Thoracic aorta (tissue), 2 donors: ENCODE measurements at regions not wholly inside any gene's neighbourhood (a gene's known extent, or its start where the extent isn't known, plus 50 kb on each side); places are given as distances from the start of the nearest gene placed in this dataset.

ENCODE experiments used
- ATAC-seq: fragments of 150-250 bp; one replicate; pipeline ENCODE4 v1.8.0; 2017; ENCODE audit warnings: low read depth; ENCODE audit not compliant: insufficient number of reproducible peaks, low FRiP score
- DNase-seq: peaks from one replicate; pipeline ENCODE4 v3.0.0-alpha.2; 2020; ENCODE audit warnings: low spot score
- H3K27ac ChIP-seq, 2 donors: fragments of 200-600 bp; sonication (generic); 1 replicate in 1 of 2; 2 replicates in 1 of 2; pipeline ENCODE4 v1.5.1; 2016; ENCODE audit warnings: mild to moderate bottlenecking in 2 of 2, moderate library complexity in 2 of 2
- H3K27me3 ChIP-seq: fragments of 200-600 bp; sonication (generic); replicated peaks from 2 replicates; pipeline ENCODE4 v1.6.0; 2016; ENCODE audit warnings: mild to moderate bottlenecking; ENCODE audit not compliant: insufficient read depth
- H3K36me3 ChIP-seq: fragments of 200-600 bp; sonication (generic); one replicate; pipeline ENCODE4 v1.5.1; 2016
- H3K4me1 ChIP-seq, 2 donors: fragments of 200-600 bp; sonication (generic); 1 replicate in 1 of 2; 2 replicates in 1 of 2; pipeline versions ENCODE4 v1.5.1 to v1.6.0; 2016; ENCODE audit warnings: low read depth in 2 of 2, mild to moderate bottlenecking in 1 of 2; ENCODE audit not compliant: control insufficient read depth in 1 of 2
- H3K4me3 ChIP-seq: fragments of 200-600 bp; sonication (generic); 2 replicates; pipeline ENCODE4 v1.5.1; 2016; ENCODE audit warnings: mild to moderate bottlenecking
- H3K9me3 ChIP-seq: fragments of 200-600 bp; sonication (generic); 2 replicates; pipeline ENCODE4 v1.5.1; 2016
- CTCF ChIP-seq: fragments of 200-600 bp; sonication (generic); IDR thresholded peaks from one replicate; pipeline ENCODE4 v1.5.1; 2019; ENCODE audit warnings: antibody characterized with exemption

- ATAC-seq (no peak), DNase-seq (no peak)
- Histone ChIP-seq H3K9me3 (no peaks in the 10 kb centered on the region), H3K4me3 (no peak overlapping the region), H3K27ac (no peak overlapping the region), H3K4me1 (peaks cover 0 to 11% of the 10 kb centered on the region in 2 donors), H3K36me3 (no peaks in the 10 kb centered on the region), H3K27me3 (no peaks in the 10 kb centered on the region)
- TF ChIP-seq CTCF: no peak
These were observed 350.5 kb upstream of the TMTC1 start for GRCh38 chr12:30134229-30134628.

- Histone ChIP-seq H3K36me3 (no peaks in the 10 kb centered on the region), H3K27ac (no peak overlapping the region), H3K4me1 (no peaks in the 10 kb centered on the region), H3K9me3 (no peaks in the 10 kb centered on the region), H3K4me3 (no peak overlapping the region), H3K27me3 (no peaks in the 10 kb centered on the region)
- DNase-seq (no peak), ATAC-seq (no peak)
- TF ChIP-seq CTCF: no peak
These were observed 343.2 kb upstream of the TMTC1 start for GRCh38 chr12:30126944-30127343.

GRCh38 chr12:30120522-30120921, 336.8 kb upstream of the TMTC1 start:
- Histone ChIP-seq H3K4me3 (no peak overlapping the region), H3K27me3 (no peaks in the 10 kb centered on the region), H3K4me1 (no peaks in the 10 kb centered on the region), H3K36me3 (no peaks in the 10 kb centered on the region), H3K27ac (no peak overlapping the region), H3K9me3 (no peaks in the 10 kb centered on the region)
- DNase-seq (no peak), ATAC-seq (no peak)
- TF ChIP-seq CTCF: no peak

GRCh38 chr12:30117483-30117882, 333.7 kb upstream of the TMTC1 start:
- ATAC-seq: no peak
- H3K36me3 ChIP-seq: no peaks in the 10 kb centered on the region
- no peak overlapping the region for H3K27ac ChIP-seq
- no peak for DNase-seq
- no peaks in the 10 kb centered on the region for H3K4me1 ChIP-seq
- no peaks in the 10 kb centered on the region for H3K27me3 ChIP-seq
- H3K9me3 ChIP-seq: no peaks in the 10 kb centered on the region
- no peak overlapping the region for H3K4me3 ChIP-seq
- TF ChIP-seq CTCF: no peak

- no peaks in the 10 kb centered on the region for H3K9me3 ChIP-seq
- no peak for DNase-seq
- no peak for TF ChIP-seq CTCF
- H3K4me1 ChIP-seq: no peaks in the 10 kb centered on the region
- no peak for ATAC-seq
- H3K27ac ChIP-seq: no peak overlapping the region
- H3K4me3 ChIP-seq: no peak overlapping the region
- no peaks in the 10 kb centered on the region for H3K27me3 ChIP-seq
- no peaks in the 10 kb centered on the region for H3K36me3 ChIP-seq
These were observed 328.0 kb upstream of the TMTC1 start for GRCh38 chr12:30111719-30112118.
